ENCODE measurements at regions not wholly inside any gene's neighbourhood (a gene's known extent, or its start where the extent isn't known, plus 50 kb on each side); places are given as distances from the start of the nearest gene placed in this dataset.

- TF ChIP-seq CTCF (IDR thresholded peaks at IDR 0.05) = no peak
- TF ChIP-seq POLR2A (IDR thresholded peaks at IDR 0.05; ENCODE audit: low read length) = no peak
- TF ChIP-seq REST (IDR thresholded peaks at IDR 0.05) = no peak
- no peak for TF ChIP-seq MAX (IDR thresholded peaks at IDR 0.05)
- TF ChIP-seq ZFP36 (IDR thresholded peaks at IDR 0.05; ENCODE audit: borderline replicate concordance, partially characterized antibody) = no peak
- no peak for TF ChIP-seq NR3C1 (IDR thresholded peaks at IDR 0.05)
- TF ChIP-seq RFX5 (IDR thresholded peaks at IDR 0.05) = no peak
- TF ChIP-seq EP300 (IDR thresholded peaks at IDR 0.05) = no peak
- no peak for TF ChIP-seq TP53 (CRISPR knock-in tag; IDR thresholded peaks at IDR 0.05)
- no peak for TF ChIP-seq ELK1 (IDR thresholded peaks at IDR 0.05; ENCODE audit: low read depth, low read length)
- no peak for TF ChIP-seq JUNB (IDR thresholded peaks at IDR 0.05)
Observed at GRCh38 chr20:24751551-24751950, 197.5 kb upstream of the CST7 start.

All from A549 (cell line).